Naive thymus-derived CD4-positive, alpha-beta T cell (primary cell): ENCODE measurements at regions not wholly inside any gene's neighbourhood (a gene's known extent, or its start where the extent isn't known, plus 50 kb on each side); places are given as distances from the start of the nearest gene placed in this dataset.

Source experiments
- ATAC-seq: fragments of 150-1000 bp; cut with Tn5 transposase; 2 replicates; pipeline ENCODE4 v1.10.0; 2021; ENCODE audit warnings: mild to moderate bottlenecking, moderate library complexity
- CTCF ChIA-PET: fragments of 350-600 bp; sonication (Branson Sonifier 250); formaldehyde crosslinking; loops from one replicate; lab custom pipeline; 2021; ENCODE audit warnings: antibody characterized with exemption; lab: Charles Lee
- POLR2A ChIA-PET: fragments of 350-600 bp; sonication (Branson Sonifier 250); formaldehyde crosslinking; loops from one replicate; lab custom pipeline; 2021; ENCODE audit warnings: antibody characterized with exemption, inconsistent platforms; lab: Charles Lee
- DNase-seq, 9 donors: peaks; one replicate each; pipeline versions ENCODE4 v3.0.0 to v3.0.0-alpha.2; 2020 to 2022; ENCODE audit warnings: mixed read lengths in 1 of 9
- H3K27ac ChIP-seq: one replicate; pipeline ENCODE4 v1.7.0; 2013; ENCODE audit warnings: mild to moderate bottlenecking, low read depth, low read length, moderate library complexity
- H3K27me3 ChIP-seq, 2 donors: one replicate each; pipeline ENCODE4 v1.7.0; 2013; ENCODE audit warnings: low read length in 2 of 2, mild to moderate bottlenecking in 2 of 2, moderate library complexity in 2 of 2; ENCODE audit not compliant: control insufficient read depth in 2 of 2, insufficient read depth in 2 of 2
- H3K36me3 ChIP-seq, 3 experiments: 1 replicate in 2 of 3; 2 replicates in 1 of 3; pipeline ENCODE4 v1.7.0; 2013; ENCODE audit warnings: low read length in 3 of 3, mild to moderate bottlenecking in 3 of 3, moderate library complexity in 1 of 3; ENCODE audit not compliant: insufficient read depth in 3 of 3, control insufficient read depth in 2 of 3
- H3K4me1 ChIP-seq, 2 donors: one replicate each; pipeline ENCODE4 v1.7.0; 2013; ENCODE audit warnings: low read length in 2 of 2, mild to moderate bottlenecking in 2 of 2, moderate library complexity in 1 of 2; ENCODE audit not compliant: control insufficient read depth in 2 of 2, insufficient read depth in 2 of 2
- H3K4me3 ChIP-seq: 2 replicates; pipeline ENCODE4 v1.7.0; 2013; ENCODE audit warnings: mild to moderate bottlenecking, low read length
- H3K9me3 ChIP-seq, 3 experiments: 1 replicate in 2 of 3; 2 replicates in 1 of 3; pipeline ENCODE4 v1.7.0; 2013; ENCODE audit warnings: low read length in 3 of 3; ENCODE audit not compliant: control insufficient read depth in 2 of 3
- H3K27ac Mint-ChIP-seq, 9 donors: one replicate each; pipeline ENCODE4 v1.8.0; 2020 to 2022; ENCODE audit warnings: mixed read lengths in 9 of 9, mild to moderate bottlenecking in 8 of 9, moderate library complexity in 5 of 9, inconsistent platforms in 2 of 9
- H3K27me3 Mint-ChIP-seq, 5 donors: one replicate each; pipeline ENCODE4 v1.8.0; 2021 to 2022; ENCODE audit warnings: mixed read lengths in 5 of 5, mild to moderate bottlenecking in 1 of 5
- H3K36me3 Mint-ChIP-seq, 5 donors: one replicate each; pipeline ENCODE4 v1.8.0; 2020 to 2022; ENCODE audit warnings: mixed read lengths in 5 of 5, mild to moderate bottlenecking in 3 of 5, inconsistent platforms in 1 of 5
- H3K4me1 Mint-ChIP-seq, 7 donors: one replicate each; pipeline ENCODE4 v1.8.0; 2020 to 2022; ENCODE audit warnings: mixed read lengths in 7 of 7, mild to moderate bottlenecking in 3 of 7, inconsistent platforms in 1 of 7
- H3K4me3 Mint-ChIP-seq, 10 donors: one replicate each; pipeline ENCODE4 v1.8.0; 2020 to 2022; ENCODE audit warnings: mild to moderate bottlenecking in 10 of 10, mixed read lengths in 10 of 10, moderate library complexity in 6 of 10, inconsistent platforms in 2 of 10
- H3K9me3 Mint-ChIP-seq, 11 donors: one replicate each; pipeline ENCODE4 v1.8.0; 2020 to 2022; ENCODE audit warnings: mixed read lengths in 11 of 11, mild to moderate bottlenecking in 4 of 11, inconsistent platforms in 1 of 11, moderate library complexity in 1 of 11
- intact Hi-C, 2 donors: fragments of 100-400 bp; cut with micrococcal nuclease; formaldehyde crosslinking; loops; one replicate each; pipeline ENCODE4 v1.15.1; 2023

- intact Hi-C loops, result no loop called here
- H3K27ac ChIP-seq, result no peak overlapping the region
- no peaks in the 10 kb centered on the region for H3K27me3 ChIP-seq
- no peaks in the 10 kb centered on the region for H3K4me1 ChIP-seq
- peak overlapping the region in 1 of 9 donors; percentile 59 for H3K27ac Mint-ChIP-seq
- H3K4me3 ChIP-seq, result no peak overlapping the region
- peaks cover 0 to 3% (median 0%) of the 10 kb centered on the region in 3 experiments for H3K9me3 ChIP-seq
- H3K9me3 Mint-ChIP-seq, result peaks cover 10 to 61% (median 26%) of the 10 kb centered on the region in 11 donors
- no peaks in the 10 kb centered on the region for H3K36me3 Mint-ChIP-seq
- CTCF ChIA-PET, result no interaction called here
- no peaks in the 10 kb centered on the region for H3K36me3 ChIP-seq
- DNase-seq, result no peak
- no peaks in the 10 kb centered on the region for H3K4me1 Mint-ChIP-seq
- ATAC-seq, result no peak
- POLR2A ChIA-PET, result no interaction called here
- H3K27me3 Mint-ChIP-seq, result no peaks in the 10 kb centered on the region
- no peak overlapping the region for H3K4me3 Mint-ChIP-seq
Observed at GRCh38 chr16:59993101-59993500, 1259.0 kb upstream of the GOT2 start.

- Mint-ChIP-seq H3K4me1 (no peaks in the 10 kb centered on the region), H3K27ac (no peak overlapping the region), H3K36me3 (no peaks in the 10 kb centered on the region), H3K9me3 (peaks cover 8 to 66% (median 27%) of the 10 kb centered on the region in 11 donors), H3K4me3 (no peak overlapping the region), H3K27me3 (no peaks in the 10 kb centered on the region)
- intact Hi-C loops, result no loop called here
- Histone ChIP-seq H3K27ac (no peak overlapping the region), H3K4me3 (no peak overlapping the region), H3K9me3 (peaks cover 0 to 3% (median 0%) of the 10 kb centered on the region in 3 experiments), H3K4me1 (no peaks in the 10 kb centered on the region), H3K36me3 (no peaks in the 10 kb centered on the region), H3K27me3 (no peaks in the 10 kb centered on the region)
- no peak for ATAC-seq
- ChIA-PET POLR2A (no interaction called here), CTCF (no interaction called here)
- DNase-seq, result no peak
Observed at GRCh38 chr16:59991171-59991570, 1257.1 kb upstream of the GOT2 start.

GRCh38 chr16:59988591-59988990 lies 1254.5 kb upstream of the GOT2 start:
- H3K9me3 Mint-ChIP-seq, result peaks cover 11 to 71% (median 20%) of the 10 kb centered on the region in 11 donors
- intact Hi-C loops, result no loop called here

GRCh38 chr16:59975953-59976352 lies 1241.8 kb upstream of the GOT2 start:
- Histone ChIP-seq H3K27ac (no peak overlapping the region), H3K36me3 (no peaks in the 10 kb centered on the region), H3K27me3 (no peaks in the 10 kb centered on the region), H3K4me1 (no peaks in the 10 kb centered on the region), H3K9me3 (no peaks in the 10 kb centered on the region), H3K4me3 (no peak overlapping the region)
- CTCF ChIA-PET, result no interaction called here
- Mint-ChIP-seq H3K4me3 (no peak overlapping the region), H3K27ac (no peak overlapping the region), H3K4me1 (no peaks in the 10 kb centered on the region), H3K27me3 (no peaks in the 10 kb centered on the region), H3K36me3 (peaks cover 0 to 5% (median 0%) of the 10 kb centered on the region in 5 donors), H3K9me3 (peaks cover 0 to 14% (median 7%) of the 10 kb centered on the region in 11 donors)
- intact Hi-C loops, result no loop called here
- POLR2A ChIA-PET, result no interaction called here
- ATAC-seq, result no peak
- DNase-seq, result no peak

More at GRCh38 chr16:59988591-59988990, 1254.5 kb upstream of the GOT2 start:
- CTCF ChIA-PET, result no interaction called here
- no peaks in the 10 kb centered on the region for H3K27me3 ChIP-seq
- no peak for ATAC-seq
- Mint-ChIP-seq H3K36me3 (no peaks in the 10 kb centered on the region), H3K27me3 (no peaks in the 10 kb centered on the region), H3K4me1 (no peaks in the 10 kb centered on the region), H3K27ac (no peak overlapping the region), H3K4me3 (no peak overlapping the region)
- H3K9me3 ChIP-seq, result peaks cover 0 to 3% (median 0%) of the 10 kb centered on the region in 3 experiments
- H3K27ac ChIP-seq, result no peak overlapping the region
- no peak overlapping the region for H3K4me3 ChIP-seq
- H3K4me1 ChIP-seq, result no peaks in the 10 kb centered on the region
- POLR2A ChIA-PET, result no interaction called here
- DNase-seq, result no peak
- no peaks in the 10 kb centered on the region for H3K36me3 ChIP-seq

- Mint-ChIP-seq H3K27me3 (no peaks in the 10 kb centered on the region), H3K4me3 (no peak overlapping the region), H3K9me3 (peaks cover 0 to 28% (median 7%) of the 10 kb centered on the region in 11 donors), H3K4me1 (no peaks in the 10 kb centered on the region), H3K36me3 (peaks cover 0 to 5% (median 0%) of the 10 kb centered on the region in 5 donors), H3K27ac (no peak overlapping the region)
- H3K36me3 ChIP-seq, result no peaks in the 10 kb centered on the region
- H3K27me3 ChIP-seq, result no peaks in the 10 kb centered on the region
- no peaks in the 10 kb centered on the region for H3K9me3 ChIP-seq
- no peak overlapping the region for H3K4me3 ChIP-seq
- POLR2A ChIA-PET, result no interaction called here
- no peak overlapping the region for H3K27ac ChIP-seq
- CTCF ChIA-PET, result no interaction called here
- H3K4me1 ChIP-seq, result no peaks in the 10 kb centered on the region
- intact Hi-C loops, result no loop called here
- DNase-seq (no peak), ATAC-seq (no peak)
Observed at GRCh38 chr16:59973966-59974365, 1239.8 kb upstream of the GOT2 start.

- Histone ChIP-seq H3K27ac (no peak overlapping the region), H3K9me3 (no peaks in the 10 kb centered on the region), H3K4me3 (no peak overlapping the region), H3K36me3 (no peaks in the 10 kb centered on the region), H3K4me1 (no peaks in the 10 kb centered on the region), H3K27me3 (no peaks in the 10 kb centered on the region)
- intact Hi-C loops, result no loop called here
- Mint-ChIP-seq H3K4me3 (no peak overlapping the region), H3K27ac (no peak overlapping the region), H3K27me3 (no peaks in the 10 kb centered on the region), H3K9me3 (peaks cover 0 to 36% (median 10%) of the 10 kb centered on the region in 11 donors), H3K4me1 (no peaks in the 10 kb centered on the region), H3K36me3 (peaks cover 0 to 5% (median 0%) of the 10 kb centered on the region in 5 donors)
- no peak for DNase-seq
- CTCF ChIA-PET, result no interaction called here
- POLR2A ChIA-PET, result no interaction called here
- ATAC-seq, result no peak
Observed at GRCh38 chr16:59971264-59971663, 1237.1 kb upstream of the GOT2 start.

GRCh38 chr16:59964232-59964924 lies 1230.3 kb upstream of the GOT2 start:
- ChIA-PET POLR2A (no interaction called here), CTCF (no interaction called here)
- Mint-ChIP-seq H3K36me3 (no peaks in the 10 kb centered on the region), H3K4me1 (no peaks in the 10 kb centered on the region), H3K27ac (no peak overlapping the region), H3K27me3 (no peaks in the 10 kb centered on the region), H3K4me3 (no peak overlapping the region), H3K9me3 (peaks cover 3 to 24% (median 5%) of the 10 kb centered on the region in 11 donors)
- Histone ChIP-seq H3K36me3 (no peaks in the 10 kb centered on the region), H3K27ac (no peak overlapping the region), H3K9me3 (no peaks in the 10 kb centered on the region), H3K4me1 (no peaks in the 10 kb centered on the region), H3K27me3 (no peaks in the 10 kb centered on the region), H3K4me3 (no peak overlapping the region)
- no peak for ATAC-seq
- intact Hi-C loops, result no loop called here
- no peak for DNase-seq
